ENCODE measurements at regions not wholly inside any gene's neighbourhood (a gene's known extent, or its start where the extent isn't known, plus 50 kb on each side); places are given as distances from the start of the nearest gene placed in this dataset.
"Not testable (repeated sequence)": the region's sequence is repeated elsewhere in the genome, so short reads cannot be mapped to it uniquely, and the experiment has no call there.

GRCh38 chr18:67771271-67771670 lies 254.8 kb upstream of the DSEL start:
- H3K4me1 Mint-ChIP-seq (ENCODE audit: low read depth, unreplicated experiment): peaks cover 2% of the 10 kb centered on the region
- TF ChIP-seq, protein P1, sequence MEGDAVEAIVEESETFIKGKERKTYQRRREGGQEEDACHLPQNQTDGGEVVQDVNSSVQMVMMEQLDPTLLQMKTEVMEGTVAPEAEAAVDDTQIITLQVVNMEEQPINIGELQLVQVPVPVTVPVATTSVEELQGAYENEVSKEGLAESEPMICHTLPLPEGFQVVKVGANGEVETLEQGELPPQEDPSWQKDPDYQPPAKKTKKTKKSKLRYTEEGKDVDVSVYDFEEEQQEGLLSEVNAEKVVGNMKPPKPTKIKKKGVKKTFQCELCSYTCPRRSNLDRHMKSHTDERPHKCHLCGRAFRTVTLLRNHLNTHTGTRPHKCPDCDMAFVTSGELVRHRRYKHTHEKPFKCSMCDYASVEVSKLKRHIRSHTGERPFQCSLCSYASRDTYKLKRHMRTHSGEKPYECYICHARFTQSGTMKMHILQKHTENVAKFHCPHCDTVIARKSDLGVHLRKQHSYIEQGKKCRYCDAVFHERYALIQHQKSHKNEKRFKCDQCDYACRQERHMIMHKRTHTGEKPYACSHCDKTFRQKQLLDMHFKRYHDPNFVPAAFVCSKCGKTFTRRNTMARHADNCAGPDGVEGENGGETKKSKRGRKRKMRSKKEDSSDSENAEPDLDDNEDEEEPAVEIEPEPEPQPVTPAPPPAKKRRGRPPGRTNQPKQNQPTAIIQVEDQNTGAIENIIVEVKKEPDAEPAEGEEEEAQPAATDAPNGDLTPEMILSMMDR (IDR thresholded peaks at IDR 0.05; ENCODE audit: partially characterized antibody, unreplicated experiment): no peak
- H3K9me3 Mint-ChIP-seq (ENCODE audit: unreplicated experiment): no peaks in the 10 kb centered on the region
- no peak for DNase-seq
- no peak overlapping the region for H3K27ac Mint-ChIP-seq (ENCODE audit: unreplicated experiment)
- no peaks in the 10 kb centered on the region for H3K36me3 Mint-ChIP-seq (ENCODE audit: unreplicated experiment)
- H3K4me3 Mint-ChIP-seq (ENCODE audit: unreplicated experiment): no peak overlapping the region
- no peaks in the 10 kb centered on the region for H3K27me3 Mint-ChIP-seq (ENCODE audit: unreplicated experiment)

- Mint-ChIP-seq H3K9me3 (ENCODE audit: unreplicated experiment) (no peaks in the 10 kb centered on the region), H3K4me3 (ENCODE audit: unreplicated experiment) (no peak overlapping the region), H3K36me3 (ENCODE audit: unreplicated experiment) (no peaks in the 10 kb centered on the region), H3K4me1 (ENCODE audit: low read depth, unreplicated experiment) (peaks cover 2% of the 10 kb centered on the region), H3K27ac (ENCODE audit: unreplicated experiment) (no peak overlapping the region), H3K27me3 (ENCODE audit: unreplicated experiment) (no peaks in the 10 kb centered on the region)
- no peak for DNase-seq
- TF ChIP-seq, protein P1 (IDR thresholded peaks at IDR 0.05; ENCODE audit: partially characterized antibody, unreplicated experiment): no peak
Observed at GRCh38 chr18:67770520-67770919, 254.0 kb upstream of the DSEL start.

DNA sequence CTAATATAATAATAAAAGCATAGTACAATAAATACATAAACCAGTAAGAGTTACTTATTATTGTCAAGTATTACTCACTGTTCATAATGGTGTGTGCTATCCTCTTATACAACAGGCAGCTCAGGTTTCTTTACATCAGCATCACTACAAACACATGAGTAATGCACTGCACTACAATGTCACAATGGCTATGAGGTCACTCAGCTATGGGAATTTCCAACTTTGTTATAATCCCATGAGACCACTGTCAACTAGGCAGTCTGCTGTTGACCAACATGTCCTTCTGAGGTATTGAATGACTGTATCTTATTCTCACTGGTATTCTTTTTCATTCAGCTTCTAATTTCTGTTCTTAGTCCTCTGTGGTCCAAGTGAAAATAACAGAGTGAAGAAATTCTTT lies 250.4 kb upstream of the DSEL start:
- no peaks in the 10 kb centered on the region for H3K27me3 Mint-ChIP-seq (ENCODE audit: unreplicated experiment)
- TF ChIP-seq, protein P1 (IDR thresholded peaks at IDR 0.05; ENCODE audit: partially characterized antibody, unreplicated experiment): no peak
- no peak overlapping the region for H3K27ac Mint-ChIP-seq (ENCODE audit: unreplicated experiment)
- H3K36me3 Mint-ChIP-seq (ENCODE audit: unreplicated experiment): no peaks in the 10 kb centered on the region
- peaks cover 2% of the 10 kb centered on the region for H3K4me1 Mint-ChIP-seq (ENCODE audit: low read depth, unreplicated experiment)
- H3K9me3 Mint-ChIP-seq (ENCODE audit: unreplicated experiment): no peaks in the 10 kb centered on the region
- DNase-seq: no peak
- H3K4me3 Mint-ChIP-seq (ENCODE audit: unreplicated experiment): no peak overlapping the region

- not testable (repeated sequence) for H3K4me3 Mint-ChIP-seq (ENCODE audit: unreplicated experiment); H3K27me3 Mint-ChIP-seq (ENCODE audit: unreplicated experiment); H3K9me3 Mint-ChIP-seq (ENCODE audit: unreplicated experiment); H3K27ac Mint-ChIP-seq (ENCODE audit: unreplicated experiment); DNase-seq; H3K36me3 Mint-ChIP-seq (ENCODE audit: unreplicated experiment); H3K4me1 Mint-ChIP-seq (ENCODE audit: low read depth, unreplicated experiment)
Observed at GRCh38 chr18:67752211-67752610, 235.7 kb upstream of the DSEL start.

GRCh38 chr18:67742954-67743353 lies 226.4 kb upstream of the DSEL start:
- Mint-ChIP-seq H3K36me3 (ENCODE audit: unreplicated experiment) (peaks cover 28% of the 10 kb centered on the region), H3K4me1 (ENCODE audit: low read depth, unreplicated experiment) (no peaks in the 10 kb centered on the region), H3K9me3 (ENCODE audit: unreplicated experiment) (peaks cover 6% of the 10 kb centered on the region), H3K4me3 (ENCODE audit: unreplicated experiment) (no peak overlapping the region), H3K27ac (ENCODE audit: unreplicated experiment) (no peak overlapping the region), H3K27me3 (ENCODE audit: unreplicated experiment) (no peaks in the 10 kb centered on the region)
- TF ChIP-seq, protein P1 (IDR thresholded peaks at IDR 0.05; ENCODE audit: partially characterized antibody, unreplicated experiment): no peak
- no peak for DNase-seq

DNA sequence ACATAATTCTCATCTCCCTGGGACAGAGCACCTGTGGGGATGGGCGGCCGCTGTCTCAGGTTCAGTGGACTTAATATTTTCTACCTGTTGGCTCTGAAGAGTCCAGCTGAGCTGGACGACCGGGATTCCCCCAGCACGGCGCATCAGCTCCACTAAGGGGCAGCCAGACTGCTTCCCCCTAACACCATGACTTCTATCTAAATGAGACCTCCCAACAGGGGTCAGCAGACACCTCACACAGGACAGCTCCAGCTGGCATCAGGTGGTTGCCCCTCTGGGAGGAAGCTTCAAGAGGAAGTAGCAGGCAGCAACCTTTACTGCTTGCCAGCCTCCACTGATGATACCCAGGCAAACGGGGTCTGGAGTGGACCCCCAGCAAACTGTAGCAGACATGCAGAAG lies 226.0 kb upstream of the DSEL start:
- Mint-ChIP-seq H3K27me3 (ENCODE audit: unreplicated experiment) (no peaks in the 10 kb centered on the region), H3K9me3 (ENCODE audit: unreplicated experiment) (peaks cover 4% of the 10 kb centered on the region), H3K36me3 (ENCODE audit: unreplicated experiment) (peaks cover 28% of the 10 kb centered on the region), H3K4me1 (ENCODE audit: low read depth, unreplicated experiment) (no peaks in the 10 kb centered on the region), H3K27ac (ENCODE audit: unreplicated experiment) (no peak overlapping the region), H3K4me3 (ENCODE audit: unreplicated experiment) (no peak overlapping the region)
- TF ChIP-seq, protein P1 (IDR thresholded peaks at IDR 0.05; ENCODE audit: partially characterized antibody, unreplicated experiment): no peak
- no peak for DNase-seq

Measured in glutamatergic neuron (in vitro differentiated cells).